ENCODE measurements at regions not wholly inside any gene's neighbourhood (a gene's known extent, or its start where the extent isn't known, plus 50 kb on each side); places are given as distances from the start of the nearest gene placed in this dataset.

- ChIA-PET CTCF (no interaction called here), POLR2A (no interaction called here)
- Histone ChIP-seq H3K9me2 (no peaks in the 10 kb centered on the region), H3K9ac (no peak overlapping the region), H3K79me2 (ENCODE audit: insufficient read depth) (no peaks in the 10 kb centered on the region), H3K4me2 (no peak overlapping the region), H3K9me3 (no peaks in the 10 kb centered on the region), H3K4me1 (ENCODE audit: control insufficient read depth in 1 of 2, insufficient read depth in 2 of 2, low read depth in 1 of 2, low read length in 1 of 2) (peaks cover 0 to 7% of the 10 kb centered on the region in 2 experiments; a peak in 3 of 4 replicates), H2AFZ (ENCODE audit: low read depth) (no peak overlapping the region), H3K36me3 (replicated peaks in 1 of 2; ENCODE audit: control insufficient read depth in 1 of 2, insufficient read depth in 2 of 2, low read length in 1 of 2) (no peaks in the 10 kb centered on the region), H3F3A (replicated peaks; ENCODE audit: insufficient read depth) (no peaks in the 10 kb centered on the region), H3K27ac (ENCODE audit: low read depth in 2 of 2, low read length in 1 of 2) (no peak overlapping the region), H4K20me1 (ENCODE audit: insufficient read depth) (no peaks in the 10 kb centered on the region), H3K4me3 (ENCODE audit: low read depth in 2 of 2, low read length in 1 of 2) (no peak overlapping the region), H3K27me3 (ENCODE audit: insufficient read depth) (no peaks in the 10 kb centered on the region)
- DNase-seq: no peak
- TF ChIP-seq SMC3 (IDR thresholded peaks at IDR 0.05; ENCODE audit: low read depth, low read length) (no peak), CHD2 (IDR thresholded peaks at IDR 0.05; ENCODE audit: low read length, partially characterized antibody) (no peak), FOXJ3 (CRISPR knock-in tag; IDR thresholded peaks at IDR 0.05) (no peak), GATA2 (CRISPR knock-in tag; IDR thresholded peaks at IDR 0.05) (no peak), POLR2AphosphoS5 (IDR thresholded peaks at IDR 0.05; ENCODE audit: low read depth, low read length) (no peak), GABPA (IDR thresholded peaks at IDR 0.05; ENCODE audit: low read depth) (no peak), REST (IDR thresholded peaks at IDR 0.05; ENCODE audit: low read depth, low read length) (no peak), NFIC (IDR thresholded peaks at IDR 0.05; ENCODE audit: borderline replicate concordance) (no peak), PBX3 (IDR thresholded peaks at IDR 0.05) (no peak), FOXM1 (IDR thresholded peaks at IDR 0.05; ENCODE audit: low read depth) (no peak), CTCF (IDR thresholded peaks at IDR 0.05) (no peak), JUND (IDR thresholded peaks at IDR 0.05) (no peak), TAF1 (IDR thresholded peaks at IDR 0.05; ENCODE audit: borderline replicate concordance, low read depth, low read length) (no peak), NRF1 (IDR thresholded peaks at IDR 0.05; ENCODE audit: low read depth, low read length) (no peak)
- TF ChIP-seq, protein P1, sequence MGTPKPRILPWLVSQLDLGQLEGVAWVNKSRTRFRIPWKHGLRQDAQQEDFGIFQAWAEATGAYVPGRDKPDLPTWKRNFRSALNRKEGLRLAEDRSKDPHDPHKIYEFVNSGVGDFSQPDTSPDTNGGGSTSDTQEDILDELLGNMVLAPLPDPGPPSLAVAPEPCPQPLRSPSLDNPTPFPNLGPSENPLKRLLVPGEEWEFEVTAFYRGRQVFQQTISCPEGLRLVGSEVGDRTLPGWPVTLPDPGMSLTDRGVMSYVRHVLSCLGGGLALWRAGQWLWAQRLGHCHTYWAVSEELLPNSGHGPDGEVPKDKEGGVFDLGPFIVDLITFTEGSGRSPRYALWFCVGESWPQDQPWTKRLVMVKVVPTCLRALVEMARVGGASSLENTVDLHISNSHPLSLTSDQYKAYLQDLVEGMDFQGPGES (IDR thresholded peaks at IDR 0.05; ENCODE audit: low read depth, low read length): no peak
- TF ChIP-seq, protein P2, sequence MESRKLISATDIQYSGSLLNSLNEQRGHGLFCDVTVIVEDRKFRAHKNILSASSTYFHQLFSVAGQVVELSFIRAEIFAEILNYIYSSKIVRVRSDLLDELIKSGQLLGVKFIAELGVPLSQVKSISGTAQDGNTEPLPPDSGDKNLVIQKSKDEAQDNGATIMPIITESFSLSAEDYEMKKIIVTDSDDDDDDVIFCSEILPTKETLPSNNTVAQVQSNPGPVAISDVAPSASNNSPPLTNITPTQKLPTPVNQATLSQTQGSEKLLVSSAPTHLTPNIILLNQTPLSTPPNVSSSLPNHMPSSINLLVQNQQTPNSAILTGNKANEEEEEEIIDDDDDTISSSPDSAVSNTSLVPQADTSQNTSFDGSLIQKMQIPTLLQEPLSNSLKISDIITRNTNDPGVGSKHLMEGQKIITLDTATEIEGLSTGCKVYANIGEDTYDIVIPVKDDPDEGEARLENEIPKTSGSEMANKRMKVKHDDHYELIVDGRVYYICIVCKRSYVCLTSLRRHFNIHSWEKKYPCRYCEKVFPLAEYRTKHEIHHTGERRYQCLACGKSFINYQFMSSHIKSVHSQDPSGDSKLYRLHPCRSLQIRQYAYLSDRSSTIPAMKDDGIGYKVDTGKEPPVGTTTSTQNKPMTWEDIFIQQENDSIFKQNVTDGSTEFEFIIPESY (IDR thresholded peaks at IDR 0.05; ENCODE audit: borderline replicate concordance, low read depth): no peak
These were observed 236.6 kb upstream of the MMADHC start for GRCh38 chr2:149824136-149824535.
